NT2/D1 (cell line): ENCODE measurements at regions not wholly inside any gene's neighbourhood (a gene's known extent, or its start where the extent isn't known, plus 50 kb on each side); places are given as distances from the start of the nearest gene placed in this dataset.

Experiments used
- DNase-seq: peaks from one replicate; pipeline ENCODE4 v3.0.0-alpha.2; 2011; ENCODE audit warnings: low read depth, low spot score
- H3K27me3 ChIP-seq: 2 replicates; pipeline ENCODE4 v1.6.0; 2011; ENCODE audit warnings: mild to moderate bottlenecking; ENCODE audit not compliant: insufficient read length, insufficient read depth
- H3K36me3 ChIP-seq: 2 replicates; pipeline ENCODE4 v1.6.1; 2011; ENCODE audit warnings: mild to moderate bottlenecking, low read length, mixed read lengths; ENCODE audit not compliant: insufficient read depth, insufficient read length
- H3K4me1 ChIP-seq: 2 replicates; pipeline ENCODE4 v1.5.1; 2011; ENCODE audit not compliant: insufficient read depth, insufficient read length
- H3K4me3 ChIP-seq: 2 replicates; pipeline ENCODE4 v1.5.1; 2011; ENCODE audit warnings: low read depth; ENCODE audit not compliant: insufficient read length
- H3K9ac ChIP-seq: 2 replicates; pipeline ENCODE4 v1.6.0; 2011; ENCODE audit warnings: low read depth; ENCODE audit not compliant: insufficient read length
- H3K9me3 ChIP-seq: 2 replicates; pipeline ENCODE4 v1.5.1; 2011; ENCODE audit warnings: mild to moderate bottlenecking, low read length; ENCODE audit not compliant: insufficient read depth
- SUZ12 ChIP-seq: IDR thresholded peaks from 2 replicates; pipeline ENCODE4 v1.6.1; 2011; ENCODE audit not compliant: insufficient read length, insufficient read depth; ENCODE audit errors: extremely low read depth
- YY1 ChIP-seq: IDR thresholded peaks from 2 replicates; pipeline ENCODE4 v1.6.1; 2011; ENCODE audit not compliant: insufficient read length, insufficient read depth
- ZNF274 ChIP-seq: IDR thresholded peaks from 2 replicates; pipeline ENCODE4 v1.6.1; 2011; ENCODE audit warnings: mild to moderate bottlenecking, low read depth, low read length

- Histone ChIP-seq H3K9ac (no peak overlapping the region), H3K4me3 (no peak overlapping the region), H3K4me1 (peaks cover 2% of the 10 kb centered on the region), H3K9me3 (no peaks in the 10 kb centered on the region), H3K27me3 (no peaks in the 10 kb centered on the region), H3K36me3 (no peaks in the 10 kb centered on the region)
- DNase-seq = no peak
- no peak for TF ChIP-seq YY1
- TF ChIP-seq ZNF274 = no peak
Observed at GRCh38 chr22:48806227-48806781, 1021.4 kb downstream of the BRD1 start.

- Histone ChIP-seq H3K9ac (no peak overlapping the region), H3K9me3 (no peaks in the 10 kb centered on the region)
Observed at GRCh38 chr22:48805516-48805915, 1022.2 kb downstream of the BRD1 start.

GRCh38 chr22:48804811-48805301 is 1022.8 kb downstream of the BRD1 start:
- H3K4me3 ChIP-seq = no peak overlapping the region
- no peaks in the 10 kb centered on the region for H3K27me3 ChIP-seq
- TF ChIP-seq YY1 (no peak), SUZ12 (no peak), ZNF274 (no peak)
- DNase-seq = no peak
- no peaks in the 10 kb centered on the region for H3K36me3 ChIP-seq
- H3K9me3 ChIP-seq = no peaks in the 10 kb centered on the region
- H3K4me1 ChIP-seq = peaks cover 2% of the 10 kb centered on the region
- H3K9ac ChIP-seq = no peak overlapping the region

More at GRCh38 chr22:48805516-48805915, 1022.2 kb downstream of the BRD1 start:
- no peak for DNase-seq
- no peaks in the 10 kb centered on the region for H3K36me3 ChIP-seq
- H3K4me3 ChIP-seq = no peak overlapping the region
- no peaks in the 10 kb centered on the region for H3K27me3 ChIP-seq
- peaks cover 2% of the 10 kb centered on the region for H3K4me1 ChIP-seq
- no peak for TF ChIP-seq SUZ12
- TF ChIP-seq YY1 = no peak
- no peak for TF ChIP-seq ZNF274

GRCh38 chr22:48803948-48804810 is 1023.5 kb downstream of the BRD1 start:
- no peaks in the 10 kb centered on the region for H3K36me3 ChIP-seq
- no peak overlapping the region for H3K4me3 ChIP-seq
- DNase-seq = no peak
- H3K4me1 ChIP-seq = peaks cover 2% of the 10 kb centered on the region
- H3K9me3 ChIP-seq = no peaks in the 10 kb centered on the region
- H3K27me3 ChIP-seq = no peaks in the 10 kb centered on the region
- TF ChIP-seq SUZ12 (no peak), ZNF274 (no peak), YY1 (no peak)
- no peak overlapping the region for H3K9ac ChIP-seq

GRCh38 chr22:48803171-48803947 is 1024.3 kb downstream of the BRD1 start:
- H3K36me3 ChIP-seq = no peaks in the 10 kb centered on the region
- no peaks in the 10 kb centered on the region for H3K27me3 ChIP-seq
- TF ChIP-seq ZNF274 (no peak), SUZ12 (no peak), YY1 (no peak)
- no peak overlapping the region for H3K4me3 ChIP-seq
- H3K9ac ChIP-seq = no peak overlapping the region
- peaks cover 2% of the 10 kb centered on the region for H3K4me1 ChIP-seq
- DNase-seq = no peak
- no peaks in the 10 kb centered on the region for H3K9me3 ChIP-seq

- H3K4me1 ChIP-seq = peaks cover 2% of the 10 kb centered on the region
- H3K36me3 ChIP-seq = no peaks in the 10 kb centered on the region
- no peaks in the 10 kb centered on the region for H3K27me3 ChIP-seq
- no peak overlapping the region for H3K9ac ChIP-seq
- no peaks in the 10 kb centered on the region for H3K9me3 ChIP-seq
- DNase-seq = no peak
- no peak overlapping the region for H3K4me3 ChIP-seq
- no peak for TF ChIP-seq YY1
- TF ChIP-seq ZNF274 = no peak
- TF ChIP-seq SUZ12 = no peak
Observed at GRCh38 chr22:48802576-48802975, 1025.1 kb downstream of the BRD1 start.

GRCh38 chr22:48800886-48801607 is 1026.6 kb downstream of the BRD1 start:
- Histone ChIP-seq H3K36me3 (no peaks in the 10 kb centered on the region), H3K27me3 (no peaks in the 10 kb centered on the region), H3K4me3 (no peak overlapping the region), H3K9me3 (no peaks in the 10 kb centered on the region), H3K4me1 (peaks cover 2% of the 10 kb centered on the region), H3K9ac (no peak overlapping the region)
- TF ChIP-seq ZNF274 = no peak
- no peak for TF ChIP-seq YY1
- TF ChIP-seq SUZ12 = no peak
- no peak for DNase-seq
